Neuronal stem cell (in vitro differentiated cells): ENCODE measurements at regions not wholly inside any gene's neighbourhood (a gene's known extent, or its start where the extent isn't known, plus 50 kb on each side); places are given as distances from the start of the nearest gene placed in this dataset.

Experiments used
- DNase-seq: peaks from one replicate; pipeline ENCODE4 v3.0.0-alpha.2; 2013; ENCODE audit warnings: low spot score
- H2AFZ ChIP-seq: one replicate; pipeline ENCODE4 v1.6.1; 2013; ENCODE audit warnings: mild to moderate bottlenecking, low read length, inconsistent platforms
- H2AK5ac ChIP-seq: 2 replicates; pipeline ENCODE4 v1.6.1; 2013; ENCODE audit warnings: low read depth, mild to moderate bottlenecking, inconsistent platforms, low read length, moderate library complexity, mixed read lengths
- H2BK120ac ChIP-seq: 2 replicates; pipeline ENCODE4 v1.6.1; 2013; ENCODE audit warnings: low read depth, mild to moderate bottlenecking, inconsistent platforms, low read length, moderate library complexity, mixed read lengths
- H2BK12ac ChIP-seq: one replicate; pipeline ENCODE4 v1.6.1; 2013; ENCODE audit warnings: low read length, inconsistent platforms
- H2BK15ac ChIP-seq: 2 replicates; pipeline ENCODE4 v1.6.1; 2013; ENCODE audit warnings: mild to moderate bottlenecking, low read length, inconsistent platforms, mixed read lengths
- H2BK5ac ChIP-seq: one replicate; pipeline ENCODE4 v1.6.1; 2013; ENCODE audit warnings: inconsistent platforms, mild to moderate bottlenecking, low read length, moderate library complexity
- H3K14ac ChIP-seq: one replicate; pipeline ENCODE4 v1.6.1; 2013; ENCODE audit warnings: low read length, inconsistent platforms
- H3K18ac ChIP-seq: 2 replicates; pipeline ENCODE4 v1.6.1; 2013; ENCODE audit warnings: low read length, inconsistent platforms
- H3K23ac ChIP-seq: 2 replicates; pipeline ENCODE4 v1.6.1; 2013; ENCODE audit warnings: low read depth, mild to moderate bottlenecking, mixed read lengths, low read length, inconsistent platforms; ENCODE audit not compliant: poor library complexity
- H3K27ac ChIP-seq: replicated peaks from 3 replicates; pipeline ENCODE4 v1.5.1; 2013; ENCODE audit warnings: low read length, inconsistent platforms
- H3K27me3 ChIP-seq, 3 experiments: 2 replicates each; pipeline ENCODE4 v1.6.1; 2013; ENCODE audit warnings: low read length in 3 of 3, mild to moderate bottlenecking in 2 of 3, inconsistent platforms in 1 of 3, low read depth in 1 of 3, mixed read lengths in 1 of 3, moderate library complexity in 1 of 3; ENCODE audit not compliant: control insufficient read depth in 3 of 3, insufficient read depth in 3 of 3
- H3K36me3 ChIP-seq, 2 donors: replicated peaks in 1 of 2; 2 replicates each; pipeline ENCODE4 v1.6.1; 2013; ENCODE audit warnings: low read length in 2 of 2; ENCODE audit not compliant: control insufficient read depth in 2 of 2, insufficient read depth in 2 of 2
- H3K4ac ChIP-seq: 2 replicates; pipeline ENCODE4 v1.6.1; 2013; ENCODE audit warnings: inconsistent platforms, mild to moderate bottlenecking, low read length, moderate library complexity
- H3K4me1 ChIP-seq, 2 donors: 1 replicate in 1 of 2; 2 replicates in 1 of 2; pipeline ENCODE4 v1.6.1; 2013; ENCODE audit warnings: low read length in 2 of 2, low read depth in 1 of 2; ENCODE audit not compliant: control insufficient read depth in 2 of 2, insufficient read depth in 1 of 2
- H3K4me2 ChIP-seq: one replicate; pipeline ENCODE4 v1.6.1; 2013; ENCODE audit warnings: mild to moderate bottlenecking, low read length, inconsistent platforms; ENCODE audit not compliant: insufficient read depth, poor library complexity, severe bottlenecking
- H3K4me3 ChIP-seq, 2 donors: 2 replicates each; pipeline ENCODE4 v1.5.1; 2013; ENCODE audit warnings: low read length in 2 of 2, mild to moderate bottlenecking in 2 of 2, inconsistent platforms in 1 of 2, moderate library complexity in 1 of 2
- H3K79me1 ChIP-seq: one replicate; pipeline ENCODE4 v1.6.1; 2013; ENCODE audit warnings: low read depth, mild to moderate bottlenecking, inconsistent platforms, low read length, moderate library complexity
- H3K9ac ChIP-seq: one replicate; pipeline ENCODE4 v1.6.1; 2013; ENCODE audit warnings: mild to moderate bottlenecking, low read depth, low read length, inconsistent platforms; ENCODE audit not compliant: poor library complexity
- H3K9me3 ChIP-seq, 2 donors: replicated peaks in 1 of 2; 2 replicates each; pipeline versions ENCODE3 to v1.6.1; 2013; ENCODE audit warnings: low read length in 2 of 2, mild to moderate bottlenecking in 2 of 2, inconsistent platforms in 1 of 2, low read depth in 1 of 2, mixed read lengths in 1 of 2, moderate library complexity in 1 of 2; ENCODE audit not compliant: control insufficient read depth in 2 of 2, insufficient read depth in 1 of 2
- H4K8ac ChIP-seq: one replicate; pipeline ENCODE4 v1.6.1; 2013; ENCODE audit warnings: low read depth, mild to moderate bottlenecking, inconsistent platforms, low read length, moderate library complexity
- H4K91ac ChIP-seq: one replicate; pipeline ENCODE4 v1.6.1; 2013; ENCODE audit warnings: low read length, low read depth, mild to moderate bottlenecking, inconsistent platforms; ENCODE audit not compliant: poor library complexity
- WGBS, 2 donors: extraction: QIAGEN DNeasy Blood & Tissue Kit; methylation state at CpG; one replicate each; pipeline ENCODE4 v1.1.7; 2013; ENCODE audit warnings: missing lambda C conversion rate in 2 of 2, mixed read lengths in 1 of 2; ENCODE audit not compliant: insufficient read length in 2 of 2, insufficient replicate concordance in 1 of 2; ENCODE audit errors: extremely low coverage in 2 of 2; 5-methylcytosine and 5-hydroxymethylcytosine counted together

DNA sequence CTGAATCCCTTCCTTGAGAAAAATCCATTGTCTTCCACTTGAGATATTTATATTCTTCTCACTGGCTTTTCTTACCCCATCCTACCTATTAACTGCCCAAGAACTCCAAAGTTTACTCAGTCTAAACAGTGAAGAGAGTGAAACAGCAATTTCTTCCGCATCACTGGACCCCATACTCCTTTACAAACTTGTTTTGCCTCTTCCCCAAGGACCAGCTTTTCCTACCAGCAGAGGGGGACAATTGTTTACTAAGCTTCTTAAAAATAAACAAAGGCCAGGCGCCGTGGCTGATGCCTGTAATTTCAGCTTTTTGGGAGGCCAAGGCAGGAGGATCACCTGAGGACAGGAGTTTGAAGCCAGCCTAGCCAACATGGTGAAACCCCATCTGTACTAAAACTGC, 52.0 kb downstream of the LRATD1 start:
- Histone ChIP-seq H3K18ac (no peak overlapping the region), H4K8ac (no peak overlapping the region), H3K36me3 (no peaks in the 10 kb centered on the region), H3K14ac (no peak overlapping the region), H2BK5ac (no peak overlapping the region), H3K27ac (no peak overlapping the region), H3K9ac (no peak overlapping the region), H2BK120ac (no peak overlapping the region), H3K79me1 (no peaks in the 10 kb centered on the region), H2BK15ac (no peak overlapping the region), H3K4ac (no peak overlapping the region), H2BK12ac (no peak overlapping the region), H3K9me3 (no peaks in the 10 kb centered on the region), H4K91ac (no peak overlapping the region), H2AFZ (no peak overlapping the region), H3K4me2 (no peak overlapping the region), H3K27me3 (no peaks in the 10 kb centered on the region), H3K4me1 (no peaks in the 10 kb centered on the region), H3K4me3 (no peak overlapping the region), H2AK5ac (no peak overlapping the region), H3K23ac (no peak overlapping the region)
- WGBS, 2 donors: no CpG with 5 or more reads among the region's 3 CpGs
- no peak for DNase-seq

DNA sequence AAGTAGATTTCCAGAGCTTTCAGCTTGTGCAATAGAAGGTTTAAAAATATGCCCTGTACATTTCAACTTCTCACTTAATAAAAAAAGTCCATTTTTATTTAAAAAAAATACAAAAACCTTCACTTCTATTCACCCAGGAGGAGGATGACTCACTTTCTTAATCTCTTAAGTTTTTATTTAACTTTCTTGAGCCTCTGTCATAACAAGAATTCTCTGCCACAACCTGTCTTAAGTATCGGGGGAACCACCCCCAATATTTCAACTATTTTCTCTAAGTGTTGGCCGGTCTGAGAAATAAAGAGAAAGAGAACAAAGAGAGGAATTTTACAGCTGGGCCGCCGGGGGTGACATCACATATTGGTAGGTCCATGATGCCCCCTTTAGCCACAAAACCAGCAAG, 58.4 kb downstream of the LRATD1 start:
- H2BK120ac ChIP-seq: no peak overlapping the region
- H3K9me3 ChIP-seq: no peaks in the 10 kb centered on the region
- no peaks in the 10 kb centered on the region for H3K36me3 ChIP-seq
- H3K23ac ChIP-seq: no peak overlapping the region
- no peak overlapping the region for H2BK12ac ChIP-seq
- H3K18ac ChIP-seq: no peak overlapping the region
- H3K4ac ChIP-seq: no peak overlapping the region
- no peak overlapping the region for H2AFZ ChIP-seq
- no peaks in the 10 kb centered on the region for H3K27me3 ChIP-seq
- H3K4me2 ChIP-seq: no peak overlapping the region
- H2AK5ac ChIP-seq: no peak overlapping the region
- no peaks in the 10 kb centered on the region for H3K4me1 ChIP-seq
- no peaks in the 10 kb centered on the region for H3K79me1 ChIP-seq
- no peak overlapping the region for H3K14ac ChIP-seq
- H4K91ac ChIP-seq: no peak overlapping the region
- WGBS, 2 donors: no CpG with 5 or more reads among the region's 4 CpGs
- no peak overlapping the region for H4K8ac ChIP-seq
- H3K9ac ChIP-seq: no peak overlapping the region
- no peak overlapping the region for H2BK5ac ChIP-seq
- DNase-seq: no peak
- H2BK15ac ChIP-seq: no peak overlapping the region
- H3K4me3 ChIP-seq: no peak overlapping the region
- no peak overlapping the region for H3K27ac ChIP-seq

- no peak overlapping the region for H2BK15ac ChIP-seq
- no peak overlapping the region for H2BK12ac ChIP-seq
- no peak overlapping the region for H2AK5ac ChIP-seq
- WGBS, 2 donors: no CpG with 5 or more reads among the region's 2 CpGs
- H3K23ac ChIP-seq: no peak overlapping the region
- H3K9ac ChIP-seq: no peak overlapping the region
- no peaks in the 10 kb centered on the region for H3K79me1 ChIP-seq
- no peaks in the 10 kb centered on the region for H3K9me3 ChIP-seq
- no peak overlapping the region for H3K27ac ChIP-seq
- H3K14ac ChIP-seq: no peak overlapping the region
- DNase-seq: no peak
- no peak overlapping the region for H2BK120ac ChIP-seq
- no peak overlapping the region for H4K8ac ChIP-seq
- H3K18ac ChIP-seq: no peak overlapping the region
- H4K91ac ChIP-seq: no peak overlapping the region
- H3K36me3 ChIP-seq: no peaks in the 10 kb centered on the region
- H2AFZ ChIP-seq: no peak overlapping the region
- no peak overlapping the region for H2BK5ac ChIP-seq
- H3K4ac ChIP-seq: no peak overlapping the region
- no peak overlapping the region for H3K4me3 ChIP-seq
- no peak overlapping the region for H3K4me2 ChIP-seq
- H3K27me3 ChIP-seq: no peaks in the 10 kb centered on the region
- no peaks in the 10 kb centered on the region for H3K4me1 ChIP-seq
These were observed 61.4 kb downstream of the LRATD1 start for GRCh38 chr2:14693874-14694273.

- no peak overlapping the region for H4K8ac ChIP-seq
- H3K14ac ChIP-seq: no peak overlapping the region
- H3K18ac ChIP-seq: no peak overlapping the region
- H3K9ac ChIP-seq: no peak overlapping the region
- no peaks in the 10 kb centered on the region for H3K4me1 ChIP-seq
- H3K23ac ChIP-seq: no peak overlapping the region
- H2AFZ ChIP-seq: no peak overlapping the region
- no peaks in the 10 kb centered on the region for H3K27me3 ChIP-seq
- no CpG with 5 or more reads among the region's 2 CpGs for WGBS, 2 donors
- DNase-seq: no peak
- H2BK5ac ChIP-seq: no peak overlapping the region
- no peak overlapping the region for H3K4ac ChIP-seq
- H4K91ac ChIP-seq: no peak overlapping the region
- H3K27ac ChIP-seq: no peak overlapping the region
- H3K9me3 ChIP-seq: no peaks in the 10 kb centered on the region
- H3K4me3 ChIP-seq: no peak overlapping the region
- no peak overlapping the region for H2BK120ac ChIP-seq
- no peak overlapping the region for H2BK15ac ChIP-seq
- no peak overlapping the region for H2AK5ac ChIP-seq
- H3K36me3 ChIP-seq: no peaks in the 10 kb centered on the region
- no peak overlapping the region for H3K4me2 ChIP-seq
- H2BK12ac ChIP-seq: no peak overlapping the region
- H3K79me1 ChIP-seq: no peaks in the 10 kb centered on the region
These were observed 68.2 kb downstream of the LRATD1 start for GRCh38 chr2:14700753-14701152.
